GM23248 (cell line): ENCODE measurements at regions not wholly inside any gene's neighbourhood (a gene's known extent, or its start where the extent isn't known, plus 50 kb on each side); places are given as distances from the start of the nearest gene placed in this dataset.
"Not testable (repeated sequence)": the region's sequence is repeated elsewhere in the genome, so short reads cannot be mapped to it uniquely, and the experiment has no call there.

Source experiments
- EZH2 ChIP-seq: fragments of 200-600 bp; sonication (generic); IDR thresholded peaks from 2 replicates; pipeline ENCODE4 v1.6.1; 2018; ENCODE audit warnings: antibody characterized with exemption, mild to moderate bottlenecking; ENCODE audit not compliant: insufficient read depth, poor library complexity, severe bottlenecking
- EZH2phosphoT487 ChIP-seq: fragments of 200-600 bp; sonication (generic); IDR thresholded peaks from 2 replicates; pipeline ENCODE4 v1.6.1; 2018; ENCODE audit warnings: antibody characterized with exemption, moderate library complexity, mild to moderate bottlenecking, low read depth; ENCODE audit not compliant: insufficient read depth

- TF ChIP-seq EZH2phosphoT487, EZH2: not testable (repeated sequence)
Measured at GRCh38 chr10:105550453-105550852, 909.4 kb downstream of the SORCS3 start.
